ENCODE measurements at regions not wholly inside any gene's neighbourhood (a gene's known extent, or its start where the extent isn't known, plus 50 kb on each side); places are given as distances from the start of the nearest gene placed in this dataset.

- Histone ChIP-seq H2BK20ac (ENCODE audit: low read depth, low read length, poor library complexity, severe bottlenecking) (no peak overlapping the region), H2BK120ac (ENCODE audit: low read depth, low read length, poor library complexity, severe bottlenecking) (no peak overlapping the region), H4K8ac (replicated peaks; ENCODE audit: insufficient read length, low read depth, low read length) (no peak overlapping the region), H3K23me2 (ENCODE audit: insufficient read length, low read depth, low read length, poor library complexity, severe bottlenecking) (no peaks in the 10 kb centered on the region), H4K20me1 (ENCODE audit: control insufficient read depth, insufficient read depth, insufficient read length) (no peaks in the 10 kb centered on the region), H3K56ac (ENCODE audit: insufficient read length, low read depth, low read length) (no peak overlapping the region), H4K91ac (ENCODE audit: insufficient read length, low read depth, low read length) (no peak overlapping the region), H3K23ac (ENCODE audit: insufficient read length, low read depth, low read length) (no peak overlapping the region), H3K9ac (ENCODE audit: extremely low read depth, insufficient read length, low read length) (no peak overlapping the region), H2BK15ac (ENCODE audit: low read depth, low read length) (no peak overlapping the region), H2AFZ (ENCODE audit: low read length) (no peak overlapping the region), H3K27ac (ENCODE audit: insufficient read length, low read depth, low read length) (no peak overlapping the region), H4K5ac (ENCODE audit: insufficient read length, low read depth, low read length) (no peak overlapping the region), H3K9me3 (ENCODE audit: control insufficient read depth, low read depth, low read length) (no peaks in the 10 kb centered on the region), H2AK5ac (ENCODE audit: insufficient read length, low read length) (no peak overlapping the region), H3K4me1 (ENCODE audit: insufficient read depth, low read length) (no peaks in the 10 kb centered on the region), H2BK12ac (ENCODE audit: insufficient read length, low read depth, low read length) (no peak overlapping the region), H3K18ac (ENCODE audit: insufficient read length, low read depth, low read length) (no peak overlapping the region), H3K14ac (ENCODE audit: insufficient read depth, low read length) (no peak overlapping the region), H2BK5ac (ENCODE audit: insufficient read length, low read length) (no peak overlapping the region), H3T11ph (ENCODE audit: low read length) (no peak overlapping the region), H3K27me3 (ENCODE audit: insufficient read depth, low read length) (no peaks in the 10 kb centered on the region), H3K4ac (ENCODE audit: low read depth, low read length) (no peak overlapping the region), H3K4me2 (ENCODE audit: insufficient read depth, insufficient read length, low read length) (no peak overlapping the region), H3K79me2 (ENCODE audit: insufficient read depth, low read length) (no peaks in the 10 kb centered on the region), H3K79me1 (ENCODE audit: insufficient read depth, low read depth, low read length, poor library complexity, severe bottlenecking) (no peaks in the 10 kb centered on the region)
- H3K4me1 Mint-ChIP-seq: peaks cover 21% of the 10 kb centered on the region in 2 experiments
- WGBS (ENCODE audit: extremely low coverage, insufficient read length, low lambda C conversion rate): no CpG with 5 or more reads among the region's 6 CpGs
- H3K4me3 Mint-ChIP-seq: no peak overlapping the region
- TF ChIP-seq CTCF (conservative IDR thresholded peaks at IDR 0.05): no peak
- H3K27ac Mint-ChIP-seq: peak overlapping the region in 1 of 3 experiments; percentile 65; a peak in 2 of 7 replicates
- peaks cover 8 to 28% (median 9%) of the 10 kb centered on the region in 3 experiments for H3K36me3 Mint-ChIP-seq (ENCODE audit: insufficient read depth in 1 of 3, low read depth in 3 of 3)
- H3K9me3 Mint-ChIP-seq: peaks cover 18 to 26% of the 10 kb centered on the region in 2 experiments
- DNase-seq: peak; percentile 75
- no peaks in the 10 kb centered on the region for H3K27me3 Mint-ChIP-seq (ENCODE audit: low read depth)
Measured at GRCh38 chr16:64615630-64616280, 506.1 kb downstream of the CDH11 start.

Data from H9 (cell line).